ENCODE measurements at regions not wholly inside any gene's neighbourhood (a gene's known extent, or its start where the extent isn't known, plus 50 kb on each side); places are given as distances from the start of the nearest gene placed in this dataset.
"Not testable (repeated sequence)": the region's sequence is repeated elsewhere in the genome, so short reads cannot be mapped to it uniquely, and the experiment has no call there.

DNA sequence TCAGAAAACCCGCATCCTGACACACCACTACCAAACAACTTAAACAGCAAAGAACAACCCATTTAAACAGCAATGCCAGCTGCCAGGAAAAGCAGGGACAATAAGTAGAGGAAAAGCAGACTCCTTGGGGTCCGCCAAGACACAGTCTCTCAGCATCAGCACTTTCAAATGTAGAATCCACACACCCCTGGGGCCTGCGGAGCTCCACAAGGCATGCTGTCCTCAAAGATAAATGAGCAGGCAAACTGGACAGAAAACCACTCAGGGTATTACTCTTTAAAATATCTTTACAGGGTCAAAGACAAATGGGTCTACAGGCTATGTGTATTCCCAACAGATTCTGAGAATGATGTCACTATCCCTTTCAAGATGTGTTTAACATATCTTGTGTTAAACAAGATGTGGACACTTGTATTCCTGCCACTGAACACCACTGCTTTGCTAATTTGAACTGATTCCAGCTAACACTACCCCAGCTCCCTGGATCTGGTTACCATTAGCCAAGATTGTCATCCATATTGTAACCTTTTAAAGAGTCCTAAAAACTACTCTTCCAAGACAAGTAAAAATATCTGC lies 150.8 kb upstream of the KCTD7 start:
- not testable (repeated sequence) for H3K79me2 ChIP-seq (ENCODE audit: insufficient read depth, low read length); H3K4me3 ChIP-seq (ENCODE audit: low read length, poor library complexity, severe bottlenecking); H3K4me2 ChIP-seq (ENCODE audit: low read depth, low read length, poor library complexity, severe bottlenecking); H3K4me1 ChIP-seq (ENCODE audit: insufficient read depth, low read length, poor library complexity, severe bottlenecking); H3F3A ChIP-seq (ENCODE audit: low read depth); H3K9ac ChIP-seq (ENCODE audit: low read depth, low read length, poor library complexity, severe bottlenecking); H3K36me3 ChIP-seq (ENCODE audit: insufficient read depth, low read length); H3K9me2 ChIP-seq (replicated peaks; ENCODE audit: low read depth, low read length); H3K9me3 ChIP-seq (ENCODE audit: insufficient read depth, low read depth, low read length); H2AFZ ChIP-seq (ENCODE audit: low read length); H3K27me3 ChIP-seq (ENCODE audit: insufficient read depth, low read length, poor library complexity, severe bottlenecking); H4K20me1 ChIP-seq (ENCODE audit: insufficient read depth, low read length, poor library complexity, severe bottlenecking)

DNA sequence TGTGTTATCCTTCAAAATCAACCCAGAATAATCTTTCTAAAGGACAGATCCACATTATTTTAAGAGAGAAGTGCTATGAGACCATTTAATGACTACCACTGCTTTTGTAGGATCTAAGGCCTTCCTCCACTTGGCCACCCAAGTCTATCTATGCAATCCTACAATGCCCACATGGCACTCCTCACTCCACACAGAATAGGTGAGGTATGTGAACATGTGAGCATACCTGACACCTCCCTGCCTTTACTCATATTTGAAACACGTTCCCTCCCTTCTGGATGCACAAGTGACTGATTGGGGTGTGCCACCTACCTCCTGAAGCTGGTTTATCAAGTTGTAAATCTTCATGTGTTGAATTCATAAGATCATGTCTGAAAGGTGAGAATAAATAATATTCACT lies 147.5 kb upstream of the KCTD7 start:
- not testable (repeated sequence) for H3K27me3 ChIP-seq (ENCODE audit: insufficient read depth, low read length, poor library complexity, severe bottlenecking); H3F3A ChIP-seq (ENCODE audit: low read depth); H2AFZ ChIP-seq (ENCODE audit: low read length); H4K20me1 ChIP-seq (ENCODE audit: insufficient read depth, low read length, poor library complexity, severe bottlenecking); H3K4me3 ChIP-seq (ENCODE audit: low read length, poor library complexity, severe bottlenecking); H3K36me3 ChIP-seq (ENCODE audit: insufficient read depth, low read length); H3K4me2 ChIP-seq (ENCODE audit: low read depth, low read length, poor library complexity, severe bottlenecking); H3K9ac ChIP-seq (ENCODE audit: low read depth, low read length, poor library complexity, severe bottlenecking); H3K79me2 ChIP-seq (ENCODE audit: insufficient read depth, low read length); H3K4me1 ChIP-seq (ENCODE audit: insufficient read depth, low read length, poor library complexity, severe bottlenecking); H3K9me2 ChIP-seq (replicated peaks; ENCODE audit: low read depth, low read length); H3K9me3 ChIP-seq (ENCODE audit: insufficient read depth, low read depth, low read length)

DNA sequence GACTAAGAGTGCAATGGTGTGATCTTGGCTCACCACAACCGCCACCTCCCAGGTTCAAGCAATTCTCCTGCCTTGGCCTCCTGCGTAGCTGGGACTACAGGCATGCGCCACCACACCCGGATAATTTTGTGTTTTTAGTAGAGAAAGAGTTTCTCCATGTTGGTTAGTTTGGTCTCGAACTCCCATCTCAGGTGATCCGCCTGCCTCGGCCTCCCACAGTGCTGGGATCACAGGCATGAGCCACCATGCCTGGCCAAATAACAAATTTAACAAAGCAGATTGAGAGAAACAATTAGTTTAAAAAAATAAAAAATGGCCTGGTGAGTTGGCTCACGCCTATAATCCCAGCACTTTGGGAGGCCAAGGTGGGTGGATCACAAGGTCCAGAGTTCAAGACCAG lies 139.6 kb upstream of the KCTD7 start:
- H3K4me2 ChIP-seq (ENCODE audit: low read depth, low read length, poor library complexity, severe bottlenecking); H3K36me3 ChIP-seq (ENCODE audit: insufficient read depth, low read length); H3F3A ChIP-seq (ENCODE audit: low read depth); H3K4me3 ChIP-seq (ENCODE audit: low read length, poor library complexity, severe bottlenecking); H2AFZ ChIP-seq (ENCODE audit: low read length); H4K20me1 ChIP-seq (ENCODE audit: insufficient read depth, low read length, poor library complexity, severe bottlenecking); H3K9ac ChIP-seq (ENCODE audit: low read depth, low read length, poor library complexity, severe bottlenecking); H3K4me1 ChIP-seq (ENCODE audit: insufficient read depth, low read length, poor library complexity, severe bottlenecking); H3K9me3 ChIP-seq (ENCODE audit: insufficient read depth, low read depth, low read length); H3K9me2 ChIP-seq (replicated peaks; ENCODE audit: low read depth, low read length); H3K27me3 ChIP-seq (ENCODE audit: insufficient read depth, low read length, poor library complexity, severe bottlenecking): not testable (repeated sequence)
- H3K79me2 ChIP-seq (ENCODE audit: insufficient read depth, low read length) = peaks cover 13% of the 10 kb centered on the region; the same call in 1 of the 2 replicates

DNA sequence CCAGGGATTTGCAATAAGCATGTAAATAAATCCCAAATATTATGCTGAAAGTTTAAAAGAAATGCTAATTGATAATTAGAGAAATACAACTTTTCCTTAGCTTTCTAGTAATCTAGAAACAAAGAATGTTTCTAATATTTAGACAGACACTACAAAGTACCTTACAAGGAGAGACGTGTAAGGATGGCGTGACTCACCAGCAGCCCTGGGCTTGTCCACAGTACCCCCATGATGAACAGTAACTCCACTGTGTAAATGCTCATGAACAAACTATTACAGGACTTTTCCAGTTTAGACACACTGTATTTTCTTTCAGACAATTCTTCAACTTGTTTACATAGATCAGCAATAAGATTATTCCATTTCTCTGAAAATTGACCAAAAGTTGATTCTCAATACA lies 138.9 kb upstream of the KCTD7 start:
- H3K36me3 ChIP-seq (ENCODE audit: insufficient read depth, low read length); H3K9me2 ChIP-seq (replicated peaks; ENCODE audit: low read depth, low read length); H4K20me1 ChIP-seq (ENCODE audit: insufficient read depth, low read length, poor library complexity, severe bottlenecking); H3F3A ChIP-seq (ENCODE audit: low read depth); H3K9me3 ChIP-seq (ENCODE audit: insufficient read depth, low read depth, low read length); H3K4me3 ChIP-seq (ENCODE audit: low read length, poor library complexity, severe bottlenecking); H3K4me1 ChIP-seq (ENCODE audit: insufficient read depth, low read length, poor library complexity, severe bottlenecking); H2AFZ ChIP-seq (ENCODE audit: low read length); H3K27me3 ChIP-seq (ENCODE audit: insufficient read depth, low read length, poor library complexity, severe bottlenecking); H3K4me2 ChIP-seq (ENCODE audit: low read depth, low read length, poor library complexity, severe bottlenecking); H3K9ac ChIP-seq (ENCODE audit: low read depth, low read length, poor library complexity, severe bottlenecking): not testable (repeated sequence)
- H3K79me2 ChIP-seq (ENCODE audit: insufficient read depth, low read length) = peaks cover 15% of the 10 kb centered on the region; the same call in 1 of the 2 replicates

DNA sequence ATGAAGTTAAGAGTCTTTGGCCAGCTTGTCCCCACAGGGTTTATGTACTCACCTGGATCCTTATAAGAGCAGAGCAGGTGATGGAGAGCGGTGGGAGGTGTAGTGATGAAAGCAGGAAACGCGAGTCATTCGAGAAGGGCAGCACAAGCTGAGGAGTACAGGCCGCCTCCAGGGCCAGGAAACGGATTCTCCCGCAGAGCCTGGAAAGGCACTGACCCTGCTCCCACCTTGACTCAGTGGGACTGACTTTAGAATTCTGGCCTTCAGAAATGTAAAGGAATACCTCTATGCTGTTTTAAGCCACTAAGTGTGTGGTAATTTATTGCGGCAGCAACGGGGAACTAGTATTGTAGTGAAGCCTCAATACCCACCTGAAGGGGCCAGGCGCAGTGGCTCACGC lies 137.7 kb upstream of the KCTD7 start:
- H4K20me1 ChIP-seq (ENCODE audit: insufficient read depth, low read length, poor library complexity, severe bottlenecking); H2AFZ ChIP-seq (ENCODE audit: low read length); H3K36me3 ChIP-seq (ENCODE audit: insufficient read depth, low read length); H3K27me3 ChIP-seq (ENCODE audit: insufficient read depth, low read length, poor library complexity, severe bottlenecking); H3K4me3 ChIP-seq (ENCODE audit: low read length, poor library complexity, severe bottlenecking); H3K9ac ChIP-seq (ENCODE audit: low read depth, low read length, poor library complexity, severe bottlenecking); H3F3A ChIP-seq (ENCODE audit: low read depth); H3K4me1 ChIP-seq (ENCODE audit: insufficient read depth, low read length, poor library complexity, severe bottlenecking); H3K4me2 ChIP-seq (ENCODE audit: low read depth, low read length, poor library complexity, severe bottlenecking); H3K9me3 ChIP-seq (ENCODE audit: insufficient read depth, low read depth, low read length); H3K9me2 ChIP-seq (replicated peaks; ENCODE audit: low read depth, low read length): not testable (repeated sequence)
- peaks cover 15% of the 10 kb centered on the region; the same call in 1 of the 2 replicates for H3K79me2 ChIP-seq (ENCODE audit: insufficient read depth, low read length)

DNA sequence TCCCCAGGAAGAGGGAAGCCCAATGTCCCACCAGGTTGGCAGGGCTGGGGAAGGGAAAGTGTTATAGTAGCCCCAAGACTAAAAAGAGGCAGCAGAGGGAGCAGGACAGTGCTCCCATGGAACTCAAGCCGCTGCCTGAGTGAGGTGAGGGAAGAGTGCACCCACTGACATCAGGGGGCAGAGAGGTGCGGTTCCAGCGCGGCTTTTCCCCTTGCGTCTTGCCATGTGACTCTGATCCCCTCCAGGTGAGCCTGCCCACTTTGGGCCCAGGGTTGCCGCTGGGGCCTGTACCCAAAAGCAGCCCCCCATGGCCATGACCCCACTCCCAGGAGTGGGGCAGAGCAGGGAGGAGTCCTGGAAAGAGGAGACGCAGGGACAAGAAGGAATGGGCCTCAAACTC lies 136.3 kb upstream of the KCTD7 start:
- H3K9ac ChIP-seq (ENCODE audit: low read depth, low read length, poor library complexity, severe bottlenecking) = peak overlapping the region; percentile 83
- H4K20me1 ChIP-seq (ENCODE audit: insufficient read depth, low read length, poor library complexity, severe bottlenecking); H3K9me3 ChIP-seq (ENCODE audit: insufficient read depth, low read depth, low read length); H3F3A ChIP-seq (ENCODE audit: low read depth); H2AFZ ChIP-seq (ENCODE audit: low read length); H3K4me1 ChIP-seq (ENCODE audit: insufficient read depth, low read length, poor library complexity, severe bottlenecking); H3K9me2 ChIP-seq (replicated peaks; ENCODE audit: low read depth, low read length); H3K27me3 ChIP-seq (ENCODE audit: insufficient read depth, low read length, poor library complexity, severe bottlenecking); H3K36me3 ChIP-seq (ENCODE audit: insufficient read depth, low read length): not testable (repeated sequence)
- peak overlapping the region; percentile 87 for H3K4me3 ChIP-seq (ENCODE audit: low read length, poor library complexity, severe bottlenecking)
- H3K79me2 ChIP-seq (ENCODE audit: insufficient read depth, low read length) = peaks cover 15% of the 10 kb centered on the region; the same call in 1 of the 2 replicates
- peak overlapping the region; percentile 88 for H3K4me2 ChIP-seq (ENCODE audit: low read depth, low read length, poor library complexity, severe bottlenecking)

All from Loucy (cell line).